ENCODE measurements at regions not wholly inside any gene's neighbourhood (a gene's known extent, or its start where the extent isn't known, plus 50 kb on each side); places are given as distances from the start of the nearest gene placed in this dataset.

DNA sequence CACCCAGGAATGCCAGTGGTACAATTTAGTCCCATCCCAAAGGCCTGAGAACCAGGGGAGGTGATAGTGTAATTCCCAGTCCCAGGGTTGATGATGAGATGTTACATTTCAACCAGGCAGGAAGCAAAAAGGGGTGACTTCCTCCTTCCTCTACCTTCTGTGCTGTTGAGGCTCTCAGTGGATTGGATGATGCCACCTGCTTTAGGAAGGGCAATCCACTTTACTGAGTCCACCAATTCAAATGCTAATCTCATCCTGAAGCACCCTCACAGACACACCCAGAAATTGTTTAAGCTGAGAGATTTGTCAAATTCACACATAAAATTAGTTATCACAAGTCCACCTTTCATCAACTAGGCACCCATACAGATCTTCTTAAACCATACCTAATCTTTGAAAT, 418.5 kb upstream of the GOLIM4 start:
- TF ChIP-seq YY1 (IDR thresholded peaks at IDR 0.05; ENCODE audit: low read depth) (no peak), TAF1 (IDR thresholded peaks at IDR 0.05; ENCODE audit: low read depth) (no peak), ZBTB7A (IDR thresholded peaks at IDR 0.05; ENCODE audit: low read depth) (no peak), FOXM1 (IDR thresholded peaks at IDR 0.05; ENCODE audit: borderline replicate concordance, low read depth) (no peak), TCF12 (IDR thresholded peaks at IDR 0.05; ENCODE audit: low read depth) (no peak), RAD21 (IDR thresholded peaks at IDR 0.05; ENCODE audit: low read depth) (no peak), EP300 (IDR thresholded peaks at IDR 0.05; ENCODE audit: borderline replicate concordance) (no peak), CREB1 (IDR thresholded peaks at IDR 0.05; ENCODE audit: low read depth) (no peak)
- TF ChIP-seq, protein P1, sequence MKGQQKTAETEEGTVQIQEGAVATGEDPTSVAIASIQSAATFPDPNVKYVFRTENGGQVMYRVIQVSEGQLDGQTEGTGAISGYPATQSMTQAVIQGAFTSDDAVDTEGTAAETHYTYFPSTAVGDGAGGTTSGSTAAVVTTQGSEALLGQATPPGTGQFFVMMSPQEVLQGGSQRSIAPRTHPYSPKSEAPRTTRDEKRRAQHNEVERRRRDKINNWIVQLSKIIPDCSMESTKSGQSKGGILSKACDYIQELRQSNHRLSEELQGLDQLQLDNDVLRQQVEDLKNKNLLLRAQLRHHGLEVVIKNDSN (IDR thresholded peaks at IDR 0.05), result no peak
- TF ChIP-seq, protein P2, sequence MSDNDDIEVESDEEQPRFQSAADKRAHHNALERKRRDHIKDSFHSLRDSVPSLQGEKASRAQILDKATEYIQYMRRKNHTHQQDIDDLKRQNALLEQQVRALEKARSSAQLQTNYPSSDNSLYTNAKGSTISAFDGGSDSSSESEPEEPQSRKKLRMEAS (IDR thresholded peaks at IDR 0.05), result no peak
- TF ChIP-seq, protein P3, sequence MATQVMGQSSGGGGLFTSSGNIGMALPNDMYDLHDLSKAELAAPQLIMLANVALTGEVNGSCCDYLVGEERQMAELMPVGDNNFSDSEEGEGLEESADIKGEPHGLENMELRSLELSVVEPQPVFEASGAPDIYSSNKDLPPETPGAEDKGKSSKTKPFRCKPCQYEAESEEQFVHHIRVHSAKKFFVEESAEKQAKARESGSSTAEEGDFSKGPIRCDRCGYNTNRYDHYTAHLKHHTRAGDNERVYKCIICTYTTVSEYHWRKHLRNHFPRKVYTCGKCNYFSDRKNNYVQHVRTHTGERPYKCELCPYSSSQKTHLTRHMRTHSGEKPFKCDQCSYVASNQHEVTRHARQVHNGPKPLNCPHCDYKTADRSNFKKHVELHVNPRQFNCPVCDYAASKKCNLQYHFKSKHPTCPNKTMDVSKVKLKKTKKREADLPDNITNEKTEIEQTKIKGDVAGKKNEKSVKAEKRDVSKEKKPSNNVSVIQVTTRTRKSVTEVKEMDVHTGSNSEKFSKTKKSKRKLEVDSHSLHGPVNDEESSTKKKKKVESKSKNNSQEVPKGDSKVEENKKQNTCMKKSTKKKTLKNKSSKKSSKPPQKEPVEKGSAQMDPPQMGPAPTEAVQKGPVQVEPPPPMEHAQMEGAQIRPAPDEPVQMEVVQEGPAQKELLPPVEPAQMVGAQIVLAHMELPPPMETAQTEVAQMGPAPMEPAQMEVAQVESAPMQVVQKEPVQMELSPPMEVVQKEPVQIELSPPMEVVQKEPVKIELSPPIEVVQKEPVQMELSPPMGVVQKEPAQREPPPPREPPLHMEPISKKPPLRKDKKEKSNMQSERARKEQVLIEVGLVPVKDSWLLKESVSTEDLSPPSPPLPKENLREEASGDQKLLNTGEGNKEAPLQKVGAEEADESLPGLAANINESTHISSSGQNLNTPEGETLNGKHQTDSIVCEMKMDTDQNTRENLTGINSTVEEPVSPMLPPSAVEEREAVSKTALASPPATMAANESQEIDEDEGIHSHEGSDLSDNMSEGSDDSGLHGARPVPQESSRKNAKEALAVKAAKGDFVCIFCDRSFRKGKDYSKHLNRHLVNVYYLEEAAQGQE (IDR thresholded peaks at IDR 0.05; ENCODE audit: low read depth), result no peak
